Hepatic stellate cell (primary cell): ENCODE measurements at regions not wholly inside any gene's neighbourhood (a gene's known extent, or its start where the extent isn't known, plus 50 kb on each side); places are given as distances from the start of the nearest gene placed in this dataset.

Experiments used
- DNase-seq: peaks from one replicate; pipeline ENCODE4 v3.0.0; 2011; ENCODE audit warnings: low spot score

GRCh38 chr2:19137433-19137832 is 221.0 kb downstream of the OSR1 start:
- DNase-seq = no peak

GRCh38 chr2:19132967-19133366 is 225.5 kb downstream of the OSR1 start:
- DNase-seq = no peak

- no peak for DNase-seq
Observed at GRCh38 chr2:19131871-19132270, 226.6 kb downstream of the OSR1 start.

- DNase-seq = no peak
Observed at GRCh38 chr2:19128148-19128547, 230.3 kb downstream of the OSR1 start.

DNA sequence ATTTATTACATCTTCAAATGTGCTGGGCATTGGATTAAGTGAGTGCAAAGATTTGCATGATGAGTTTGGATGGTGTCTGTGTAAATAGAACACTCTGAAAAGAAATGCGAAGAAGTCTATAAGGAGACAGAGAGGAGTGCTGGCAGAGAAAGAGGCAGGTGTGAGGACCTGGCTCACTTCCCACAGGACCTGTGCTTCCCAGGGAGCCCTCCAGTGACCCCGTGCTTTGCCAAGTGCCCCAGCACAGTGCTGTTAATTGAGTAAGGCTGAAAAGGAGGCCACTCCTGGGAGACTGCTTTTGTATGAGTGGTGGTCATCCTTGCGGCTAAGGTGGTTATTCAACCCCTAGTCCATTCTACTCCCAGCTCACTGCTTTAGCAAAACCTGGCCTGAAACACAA is 230.8 kb downstream of the OSR1 start:
- no peak for DNase-seq

- DNase-seq = no peak
Observed at GRCh38 chr2:19125901-19126680, 232.3 kb downstream of the OSR1 start.

GRCh38 chr2:19124135-19124534 is 234.3 kb downstream of the OSR1 start:
- peak; percentile 50 for DNase-seq

DNA sequence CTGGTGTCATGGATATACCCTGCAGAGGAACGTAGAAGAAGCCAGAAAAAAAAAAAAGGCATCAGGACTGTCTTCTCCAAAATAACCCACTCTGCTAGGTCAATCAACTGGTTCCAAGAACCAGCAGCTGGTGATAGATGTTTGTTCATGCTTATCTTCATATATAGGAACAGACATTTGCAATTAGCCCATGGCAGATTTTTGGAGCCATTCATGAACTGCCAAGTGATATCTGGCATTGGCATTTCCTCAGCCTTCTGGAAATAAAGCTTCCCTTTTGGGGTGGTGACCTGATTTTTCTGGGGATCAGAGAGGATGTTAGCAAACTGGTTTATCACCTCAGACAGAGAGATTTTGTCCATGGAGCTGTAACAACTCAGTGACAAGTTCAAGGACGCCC is 234.9 kb downstream of the OSR1 start:
- no peak for DNase-seq

- no peak for DNase-seq
Observed at GRCh38 chr2:19122220-19122619, 236.2 kb downstream of the OSR1 start.

- DNase-seq = peak; percentile 65
Observed at GRCh38 chr2:19120941-19121750, 237.3 kb downstream of the OSR1 start.

DNA sequence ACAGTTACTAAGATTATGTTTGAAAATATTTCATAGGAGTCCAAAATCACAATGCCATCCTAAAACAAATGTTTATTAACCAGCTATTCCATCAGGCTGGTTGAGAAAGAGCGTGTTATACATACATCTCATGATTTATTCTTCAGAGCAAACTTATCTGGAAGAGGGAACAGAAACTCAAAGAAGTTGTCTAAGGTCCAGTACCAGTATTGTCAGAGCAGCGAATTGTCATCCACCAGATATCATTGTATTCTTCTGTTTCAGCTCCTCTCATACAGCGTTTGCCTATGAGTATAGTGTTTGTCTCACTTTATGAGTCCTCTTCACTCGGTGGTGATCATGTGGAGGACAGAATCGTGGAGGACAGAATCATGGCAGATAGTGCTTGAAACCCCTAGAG is 238.2 kb downstream of the OSR1 start:
- DNase-seq = no peak

GRCh38 chr2:19119326-19120001 is 239.0 kb downstream of the OSR1 start:
- DNase-seq = no peak

GRCh38 chr2:19116918-19117317 is 241.5 kb downstream of the OSR1 start:
- DNase-seq = no peak

GRCh38 chr2:19114754-19115231 is 243.6 kb downstream of the OSR1 start:
- DNase-seq = no peak

GRCh38 chr2:19114126-19114525 is 244.3 kb downstream of the OSR1 start:
- DNase-seq = no peak

GRCh38 chr2:19111354-19111753 is 247.1 kb downstream of the OSR1 start:
- DNase-seq = no peak

- no peak for DNase-seq
Observed at GRCh38 chr2:19109518-19109917, 248.9 kb downstream of the OSR1 start.

- no peak for DNase-seq
Observed at GRCh38 chr2:19106376-19106775, 252.0 kb downstream of the OSR1 start.

DNA sequence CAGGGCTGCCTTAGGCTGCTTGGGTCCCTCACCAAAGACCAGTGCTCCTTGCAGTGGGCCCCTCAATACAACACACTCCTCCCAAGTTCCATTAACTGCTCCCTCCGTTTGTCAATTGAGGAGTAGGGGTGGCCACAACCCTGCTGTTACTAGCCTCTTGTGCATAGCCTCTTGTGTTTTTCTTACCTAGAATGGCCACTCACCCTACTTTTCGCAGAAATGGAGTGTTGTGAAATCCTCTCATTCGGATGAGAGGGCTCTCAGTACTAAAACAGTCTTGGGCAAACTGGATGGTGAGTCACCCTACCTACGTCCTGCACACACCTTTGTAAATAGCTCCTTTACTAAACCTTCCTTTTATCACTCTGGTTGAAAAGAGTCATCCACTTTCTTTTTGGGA is 253.9 kb downstream of the OSR1 start:
- no peak for DNase-seq

- no peak for DNase-seq
Observed at GRCh38 chr2:19102696-19103423, 255.6 kb downstream of the OSR1 start.

DNA sequence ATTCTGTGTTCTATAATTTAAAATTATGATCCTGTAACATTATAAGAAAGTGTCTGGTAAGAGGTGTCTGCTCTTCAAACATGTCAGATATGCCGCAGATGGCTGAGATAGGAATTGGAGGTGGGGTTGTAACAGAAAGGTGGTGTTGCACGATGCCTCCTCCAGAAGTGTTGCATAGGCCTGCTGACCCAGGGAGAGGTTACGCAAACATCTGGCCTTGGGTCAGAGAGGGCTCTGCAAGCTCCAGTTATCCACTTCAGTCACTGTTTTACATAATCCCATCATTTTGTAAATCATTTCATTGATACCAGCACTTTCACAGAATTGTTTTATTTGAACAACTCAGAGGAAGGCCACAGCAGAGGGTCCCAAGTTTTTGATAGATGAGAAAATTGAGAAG is 256.5 kb downstream of the OSR1 start:
- no peak for DNase-seq

- DNase-seq = no peak
Observed at GRCh38 chr2:19100570-19100969, 257.9 kb downstream of the OSR1 start.
